LHCN-M2 (cell line): ENCODE measurements at regions not wholly inside any gene's neighbourhood (a gene's known extent, or its start where the extent isn't known, plus 50 kb on each side); places are given as distances from the start of the nearest gene placed in this dataset.

Experiments used
- DNase-seq: peaks from one replicate; pipeline ENCODE4 v3.0.0-alpha.2; 2012; ENCODE audit warnings: low read depth

DNA sequence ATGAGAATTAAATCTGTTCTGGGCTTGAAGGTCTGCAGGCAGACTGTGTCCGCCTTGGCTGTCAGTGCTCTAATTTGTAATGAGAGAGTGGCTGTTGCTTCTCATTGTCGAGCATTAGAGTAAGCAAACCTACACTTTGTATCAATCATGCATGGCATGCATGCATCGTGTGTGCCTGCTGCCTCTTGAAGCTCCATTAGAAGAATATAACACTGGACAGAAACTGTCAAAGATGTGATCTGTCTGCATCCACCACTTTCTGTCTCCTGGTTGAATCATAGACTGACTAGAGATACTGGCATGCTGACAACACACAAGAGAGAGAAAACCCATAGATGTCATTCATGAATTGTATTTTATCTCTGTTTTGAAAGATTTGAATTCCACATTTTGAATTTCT is 275.0 kb upstream of the NXPH2 start:
- DNase-seq = no peak

DNA sequence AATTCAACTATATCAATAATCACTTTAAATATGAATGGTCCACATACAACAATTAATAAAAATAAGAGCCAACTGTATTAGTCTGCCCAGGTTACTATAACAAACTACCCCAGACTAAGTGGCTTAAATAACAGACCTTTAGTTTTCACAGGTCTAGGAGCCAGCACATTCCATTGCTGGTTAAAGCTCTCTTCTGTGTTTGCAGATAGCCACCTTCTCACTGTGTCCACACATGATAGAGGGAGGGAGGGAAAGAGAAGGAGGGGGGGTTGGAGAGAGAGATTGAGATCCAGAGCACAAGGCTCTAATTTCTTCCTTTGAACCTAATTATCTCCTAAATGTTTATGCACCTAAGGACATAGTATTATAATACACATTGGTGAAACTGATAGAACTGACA is 267.8 kb upstream of the NXPH2 start:
- DNase-seq = no peak

- no peak for DNase-seq
Observed at GRCh38 chr2:139045524-139045923, 265.3 kb upstream of the NXPH2 start.

DNA sequence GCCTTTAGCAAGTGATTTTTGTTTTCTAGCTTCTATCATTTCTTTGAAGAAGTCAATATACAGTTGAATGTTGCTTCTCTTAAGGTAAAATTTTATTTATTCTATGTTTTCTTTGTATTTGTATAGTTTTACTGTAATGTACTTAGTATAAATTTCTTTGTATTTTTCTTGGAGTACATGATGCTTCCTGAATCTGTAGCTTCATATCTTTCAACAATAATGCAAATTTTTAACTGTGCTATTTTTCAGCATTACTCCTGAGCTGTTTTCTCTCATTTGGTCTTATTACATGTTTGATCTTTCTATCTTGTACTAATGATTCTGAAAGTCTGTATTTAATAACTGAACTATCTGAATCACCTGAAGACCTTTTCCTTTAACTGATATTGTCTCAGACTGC is 253.9 kb upstream of the NXPH2 start:
- no peak for DNase-seq

DNA sequence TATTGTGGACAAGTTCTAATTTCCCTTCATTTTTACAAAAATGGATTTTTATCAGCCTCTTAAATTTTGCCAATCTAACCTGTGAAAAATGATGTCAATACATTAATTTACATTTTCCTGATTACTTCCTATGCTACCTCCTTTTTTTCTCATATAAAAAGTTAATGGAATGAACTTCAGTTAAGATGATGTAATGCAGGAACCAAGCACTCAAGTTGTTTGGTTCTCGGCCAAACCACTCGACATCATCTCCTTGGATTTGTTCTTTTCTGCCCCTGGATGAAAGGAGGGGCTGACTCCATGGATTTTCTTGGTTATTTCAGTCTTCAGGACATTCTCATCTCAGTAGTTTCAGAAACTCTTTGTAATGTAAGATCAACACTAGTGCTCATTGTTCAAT is 253.1 kb upstream of the NXPH2 start:
- DNase-seq = peak; percentile 77

- DNase-seq = peak; percentile 71
Observed at GRCh38 chr2:139031722-139032121, 251.5 kb upstream of the NXPH2 start.

GRCh38 chr2:139020287-139020686 is 240.1 kb upstream of the NXPH2 start:
- DNase-seq = no peak

GRCh38 chr2:139018252-139018651 is 238.1 kb upstream of the NXPH2 start:
- no peak for DNase-seq

DNA sequence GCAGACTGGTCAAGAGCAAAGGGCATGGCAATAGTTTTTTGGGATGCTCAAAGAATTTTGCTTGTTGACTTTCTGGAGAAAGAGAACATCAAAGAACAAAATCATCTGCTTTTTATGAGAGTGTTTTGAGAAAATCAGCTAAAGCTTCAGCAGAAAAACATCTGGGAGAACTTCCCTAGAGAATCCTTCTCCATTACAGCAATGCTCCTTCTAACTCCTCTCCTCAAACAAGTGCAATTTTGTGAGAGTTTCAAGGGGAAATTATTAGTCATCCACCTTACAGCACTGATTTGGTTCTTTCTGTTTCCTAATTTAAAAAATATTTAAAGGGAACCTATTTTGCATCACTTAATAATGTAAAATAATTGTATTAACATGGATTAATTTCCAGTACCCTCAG is 226.9 kb upstream of the NXPH2 start:
- no peak for DNase-seq

DNA sequence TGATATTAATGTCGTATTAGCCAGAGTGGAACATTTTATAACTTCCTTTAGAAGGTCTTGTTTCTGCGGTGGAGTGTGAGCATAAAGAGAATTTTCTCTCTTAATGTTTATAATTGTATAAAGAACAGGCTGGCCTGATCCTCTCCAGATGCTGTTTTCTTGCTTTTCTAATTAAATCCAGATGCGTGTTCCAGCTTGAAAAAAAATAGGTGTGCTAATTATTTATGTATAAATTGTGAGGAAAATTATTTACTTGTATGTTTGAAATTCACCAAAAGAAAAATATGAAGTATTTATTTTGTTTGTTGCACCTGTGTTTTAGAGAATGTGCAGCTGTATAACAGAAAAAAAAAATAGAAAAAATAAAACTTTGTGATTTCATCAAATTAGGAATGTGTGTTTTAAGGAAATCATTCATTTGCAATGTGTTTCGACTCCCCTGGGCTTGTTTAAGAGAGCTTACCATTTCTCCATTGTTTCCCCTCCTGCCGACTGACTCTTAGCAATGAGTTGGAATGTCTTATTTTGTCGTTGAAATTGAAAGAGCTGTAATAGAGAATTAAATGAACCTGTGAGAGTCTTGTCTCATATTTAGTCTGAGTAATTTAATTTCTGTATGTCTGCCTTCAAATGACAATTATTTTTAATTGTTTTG is 220.1 kb upstream of the NXPH2 start:
- DNase-seq = no peak

- DNase-seq = peak; percentile 89
Observed at GRCh38 chr2:138997856-138998517, 217.8 kb upstream of the NXPH2 start.

GRCh38 chr2:138997346-138997745 is 217.2 kb upstream of the NXPH2 start:
- DNase-seq = no peak

GRCh38 chr2:138994502-138994901 is 214.3 kb upstream of the NXPH2 start:
- DNase-seq = no peak

- DNase-seq = no peak
Observed at GRCh38 chr2:138985881-138986280, 205.7 kb upstream of the NXPH2 start.

DNA sequence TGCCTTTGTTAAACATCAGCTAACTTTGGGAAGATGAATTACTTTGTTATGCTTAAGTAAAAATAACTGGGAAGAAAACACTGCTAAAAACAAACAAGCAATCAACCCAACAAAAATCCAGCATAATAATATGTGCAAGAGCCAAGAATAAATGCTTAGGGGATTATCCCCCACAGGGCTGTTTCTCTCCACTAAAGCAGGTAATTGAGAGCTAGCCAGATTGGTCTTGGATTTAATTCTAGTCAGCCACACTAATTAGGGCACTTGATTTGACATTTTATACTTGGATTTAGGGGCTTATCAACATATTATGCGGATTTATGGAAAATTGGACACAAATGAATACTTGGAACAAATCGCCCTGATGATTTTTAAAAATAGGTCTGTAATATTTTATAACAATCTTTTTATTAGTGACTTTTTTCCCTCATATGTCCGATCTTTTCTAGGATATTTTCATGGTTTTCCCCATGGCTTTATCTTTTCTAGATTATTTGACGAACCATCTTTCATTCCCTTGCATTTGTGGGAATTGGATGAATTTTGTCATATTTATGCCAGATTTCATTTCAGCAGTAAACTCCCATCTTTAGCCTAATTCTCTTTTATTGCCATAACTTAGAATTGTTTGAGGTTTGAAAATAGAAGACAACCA is 199.1 kb upstream of the NXPH2 start:
- DNase-seq = no peak

DNA sequence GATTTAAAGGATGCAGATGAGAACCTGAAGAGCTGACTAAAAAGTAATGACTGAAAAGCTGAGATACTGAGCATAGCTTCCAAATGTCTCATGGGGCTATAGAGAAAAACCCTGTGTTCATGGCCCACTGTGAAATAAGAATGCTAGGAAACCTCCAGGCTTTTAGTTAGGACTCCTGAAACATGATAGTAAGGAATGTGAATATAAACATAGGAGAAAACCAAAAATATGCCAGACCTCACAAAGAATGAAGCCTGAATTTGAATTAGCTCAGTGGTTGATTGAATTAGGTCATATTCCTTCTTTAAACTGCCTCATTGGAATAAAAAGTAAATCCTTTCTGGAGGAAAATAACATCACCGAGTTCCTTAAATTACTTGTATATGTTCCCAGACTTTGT is 194.5 kb upstream of the NXPH2 start:
- peak; percentile 92 for DNase-seq

DNA sequence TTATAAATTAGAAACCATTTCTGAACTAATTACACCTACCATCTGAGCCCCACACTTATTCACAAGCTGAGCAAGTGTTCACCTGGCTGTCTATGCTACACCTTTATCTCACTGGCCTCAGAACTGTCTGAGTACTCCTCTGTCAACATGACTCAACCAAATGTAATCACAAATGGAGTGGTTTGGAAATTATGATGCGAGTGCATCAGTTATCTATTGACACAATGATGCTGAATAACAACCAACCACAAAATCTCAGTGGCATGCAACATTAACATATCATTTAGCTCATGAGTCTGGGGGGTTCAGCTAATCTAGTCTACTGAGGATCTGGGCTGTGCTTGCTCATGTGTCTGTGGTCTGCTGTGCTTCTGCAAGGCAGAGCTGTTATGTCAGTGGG is 184.2 kb upstream of the NXPH2 start:
- DNase-seq = no peak

GRCh38 chr2:138962686-138963085 is 182.5 kb upstream of the NXPH2 start:
- DNase-seq = no peak

- no peak for DNase-seq
Observed at GRCh38 chr2:138960191-138960590, 180.0 kb upstream of the NXPH2 start.

GRCh38 chr2:138959031-138959430 is 178.8 kb upstream of the NXPH2 start:
- DNase-seq = no peak

DNA sequence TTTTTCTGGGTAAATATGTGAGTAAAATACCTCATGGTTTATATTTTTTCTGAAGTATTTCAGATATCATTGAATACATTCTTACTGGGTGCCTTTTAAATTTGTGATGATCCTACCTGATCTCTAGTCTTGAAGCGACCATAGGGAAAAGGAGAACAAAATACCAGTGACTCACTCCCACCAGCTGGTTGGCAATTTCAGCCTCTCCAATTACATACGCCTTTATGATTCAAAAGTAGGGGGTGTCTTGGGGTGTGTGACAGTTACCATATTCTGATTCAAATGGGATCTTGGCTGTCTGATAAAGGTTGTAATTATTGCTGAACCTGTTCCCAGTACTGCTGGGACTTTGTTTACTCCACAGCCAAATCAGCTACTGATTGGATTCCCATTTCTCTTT is 175.9 kb upstream of the NXPH2 start:
- DNase-seq = peak; percentile 53

- no peak for DNase-seq
Observed at GRCh38 chr2:138950486-138950885, 170.3 kb upstream of the NXPH2 start.

DNA sequence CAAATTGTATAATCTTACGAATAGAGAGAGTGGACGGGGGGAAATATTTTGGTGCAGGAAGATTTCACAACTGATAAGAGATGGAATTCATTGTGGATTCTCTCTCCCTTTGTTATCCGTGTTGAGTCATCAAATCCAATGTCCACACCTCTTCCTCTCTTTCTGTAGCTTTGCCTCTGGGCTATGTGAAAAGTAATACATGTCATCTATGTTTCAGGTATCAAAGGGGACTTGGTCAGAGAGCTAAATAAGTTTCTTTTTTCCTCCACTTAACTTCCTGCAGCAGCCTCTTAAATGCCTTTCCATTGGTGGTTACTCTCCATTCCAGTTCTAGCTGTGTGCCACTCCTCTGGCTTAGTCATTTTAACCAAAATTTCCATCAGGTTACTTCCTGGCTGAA is 169.3 kb upstream of the NXPH2 start:
- peak; percentile 32 for DNase-seq
